A549 (cell line): ENCODE measurements at regions not wholly inside any gene's neighbourhood (a gene's known extent, or its start where the extent isn't known, plus 50 kb on each side); places are given as distances from the start of the nearest gene placed in this dataset.

Experiments
- EP300 ChIP-seq, 2 experiments: fragments of >200 bp; sonication (Bioruptor Twin); formaldehyde crosslinking; IDR thresholded peaks; 2 replicates in 1 of 2; 3 replicates in 1 of 2; pipeline ENCODE4 v1.6.1; 2016 to 2017
- FOSL2 ChIP-seq, 2 experiments: fragments of 450-650 bp in 1 of 2; fragments of >200 bp in 1 of 2; sonication (Bioruptor Twin) in 1 of 2; formaldehyde crosslinking; IDR thresholded peaks; 2 replicates each; pipeline versions ENCODE4 v1.5.0 to v1.6.1; 2016 to 2020; ENCODE audit warnings: mild to moderate bottlenecking in 1 of 2, moderate library complexity in 1 of 2
- HDAC2 ChIP-seq: fragments of 200-600 bp; sonication (generic); IDR thresholded peaks from 2 replicates; pipeline ENCODE4 v1.6.1; 2016
- POLR2A ChIP-seq: IDR thresholded peaks from 2 replicates; pipeline ENCODE4 v1.6.1; 2012; ENCODE audit warnings: mild to moderate bottlenecking, low read length
- POLR2AphosphoS2 ChIP-seq: conservative IDR thresholded peaks from 2 replicates; pipeline ENCODE4 v1.6.1; 2012; ENCODE audit warnings: low read length, improper control_type of control experiment, inconsistent platforms
- RAD21 ChIP-seq, 2 experiments: fragments of >200 bp in 1 of 2; sonication (Bioruptor Twin) in 1 of 2; formaldehyde crosslinking in 1 of 2; IDR thresholded peaks in 1 of 2; conservative IDR thresholded peaks in 1 of 2; 2 replicates in 1 of 2; 3 replicates in 1 of 2; pipeline ENCODE4 v1.6.1; 2012 to 2018; ENCODE audit warnings: inconsistent platforms in 1 of 2
- SMC3 ChIP-seq: fragments of >200 bp; sonication (Bioruptor Twin); formaldehyde crosslinking; IDR thresholded peaks from 3 replicates; pipeline ENCODE4 v1.6.1; 2018; ENCODE audit warnings: inconsistent platforms
- TF ChIP-seq, protein P1 (sequence below): fragments of >200 bp; sonication (Bioruptor Twin); formaldehyde crosslinking; IDR thresholded peaks from 3 replicates; pipeline ENCODE4 v1.5.1; 2016
- TF ChIP-seq, protein P2 (sequence below): fragments of 450-650 bp; IDR thresholded peaks from 2 replicates; pipeline ENCODE4 v1.6.1; 2014; ENCODE audit warnings: antibody characterized with exemption

DNA sequence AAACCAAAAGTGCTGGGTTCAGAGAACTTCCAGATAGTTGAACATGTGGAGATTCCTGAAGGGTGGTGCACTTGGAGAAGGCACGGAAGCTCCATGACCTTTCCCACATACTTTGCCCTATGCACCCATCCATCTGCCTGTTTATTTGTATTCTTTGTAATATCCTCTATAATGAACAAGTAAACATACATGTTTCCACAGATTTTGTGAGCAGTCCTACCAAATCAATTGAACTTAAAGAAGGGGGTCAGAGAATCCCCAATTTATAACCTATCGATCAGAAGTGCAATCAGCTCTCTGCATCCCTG is 121.4 kb downstream of the ADSS2 start:
- TF ChIP-seq EP300 (IDR thresholded peaks at IDR 0.05), result no peak
- no peak for TF ChIP-seq FOSL2 (IDR thresholded peaks at IDR 0.05)
- no peak for TF ChIP-seq FOSL2 (CRISPR knock-in tag; IDR thresholded peaks at IDR 0.05)
- TF ChIP-seq, protein P1, sequence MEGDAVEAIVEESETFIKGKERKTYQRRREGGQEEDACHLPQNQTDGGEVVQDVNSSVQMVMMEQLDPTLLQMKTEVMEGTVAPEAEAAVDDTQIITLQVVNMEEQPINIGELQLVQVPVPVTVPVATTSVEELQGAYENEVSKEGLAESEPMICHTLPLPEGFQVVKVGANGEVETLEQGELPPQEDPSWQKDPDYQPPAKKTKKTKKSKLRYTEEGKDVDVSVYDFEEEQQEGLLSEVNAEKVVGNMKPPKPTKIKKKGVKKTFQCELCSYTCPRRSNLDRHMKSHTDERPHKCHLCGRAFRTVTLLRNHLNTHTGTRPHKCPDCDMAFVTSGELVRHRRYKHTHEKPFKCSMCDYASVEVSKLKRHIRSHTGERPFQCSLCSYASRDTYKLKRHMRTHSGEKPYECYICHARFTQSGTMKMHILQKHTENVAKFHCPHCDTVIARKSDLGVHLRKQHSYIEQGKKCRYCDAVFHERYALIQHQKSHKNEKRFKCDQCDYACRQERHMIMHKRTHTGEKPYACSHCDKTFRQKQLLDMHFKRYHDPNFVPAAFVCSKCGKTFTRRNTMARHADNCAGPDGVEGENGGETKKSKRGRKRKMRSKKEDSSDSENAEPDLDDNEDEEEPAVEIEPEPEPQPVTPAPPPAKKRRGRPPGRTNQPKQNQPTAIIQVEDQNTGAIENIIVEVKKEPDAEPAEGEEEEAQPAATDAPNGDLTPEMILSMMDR, result no peak
- TF ChIP-seq HDAC2, result no peak
- no peak for TF ChIP-seq RAD21 (conservative IDR thresholded peaks at IDR 0.05 in 1 of 2, IDR thresholded peaks at IDR 0.05 in 1 of 2)
- TF ChIP-seq, protein P2, sequence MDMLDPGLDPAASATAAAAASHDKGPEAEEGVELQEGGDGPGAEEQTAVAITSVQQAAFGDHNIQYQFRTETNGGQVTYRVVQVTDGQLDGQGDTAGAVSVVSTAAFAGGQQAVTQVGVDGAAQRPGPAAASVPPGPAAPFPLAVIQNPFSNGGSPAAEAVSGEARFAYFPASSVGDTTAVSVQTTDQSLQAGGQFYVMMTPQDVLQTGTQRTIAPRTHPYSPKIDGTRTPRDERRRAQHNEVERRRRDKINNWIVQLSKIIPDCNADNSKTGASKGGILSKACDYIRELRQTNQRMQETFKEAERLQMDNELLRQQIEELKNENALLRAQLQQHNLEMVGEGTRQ, result no peak
- no peak for TF ChIP-seq POLR2A
- no peak for TF ChIP-seq SMC3
- no peak for TF ChIP-seq POLR2AphosphoS2
